ENCODE measurements at regions not wholly inside any gene's neighbourhood (a gene's known extent, or its start where the extent isn't known, plus 50 kb on each side); places are given as distances from the start of the nearest gene placed in this dataset.

GRCh38 chr2:146108993-146109392 lies 1589.1 kb upstream of the ZEB2 start:
- Histone ChIP-seq H4K5ac (ENCODE audit: insufficient read length, low read depth, low read length) (no peak overlapping the region), H3K56ac (ENCODE audit: insufficient read length, low read depth, low read length) (no peak overlapping the region), H3K23me2 (ENCODE audit: insufficient read length, low read depth, low read length, poor library complexity, severe bottlenecking) (no peaks in the 10 kb centered on the region), H3T11ph (ENCODE audit: low read length) (no peak overlapping the region), H2BK12ac (ENCODE audit: insufficient read length, low read depth, low read length) (no peak overlapping the region), H3K18ac (ENCODE audit: insufficient read length, low read depth, low read length) (no peak overlapping the region), H3K9ac (ENCODE audit: extremely low read depth, insufficient read length, low read length) (no peak overlapping the region), H2BK120ac (ENCODE audit: low read depth, low read length, poor library complexity, severe bottlenecking) (no peak overlapping the region), H3K4me1 (ENCODE audit: insufficient read depth, low read length) (no peaks in the 10 kb centered on the region), H2BK15ac (ENCODE audit: low read depth, low read length) (no peak overlapping the region), H3K27me3 (ENCODE audit: insufficient read depth, low read length) (no peaks in the 10 kb centered on the region), H2AFZ (ENCODE audit: low read length) (no peak overlapping the region), H4K91ac (ENCODE audit: insufficient read length, low read depth, low read length) (no peak overlapping the region), H3K79me1 (ENCODE audit: insufficient read depth, low read depth, low read length, poor library complexity, severe bottlenecking) (no peaks in the 10 kb centered on the region), H2BK5ac (ENCODE audit: insufficient read length, low read length) (no peak overlapping the region), H4K8ac (replicated peaks; ENCODE audit: insufficient read length, low read depth, low read length) (no peak overlapping the region), H3K4me2 (ENCODE audit: insufficient read depth, insufficient read length, low read length) (no peak overlapping the region), H3K4ac (ENCODE audit: low read depth, low read length) (no peak overlapping the region), H3K9me3 (ENCODE audit: control insufficient read depth, low read depth, low read length) (no peaks in the 10 kb centered on the region), H3K27ac (ENCODE audit: insufficient read length, low read depth, low read length) (no peak overlapping the region), H2AK5ac (ENCODE audit: insufficient read length, low read length) (no peak overlapping the region), H3K23ac (ENCODE audit: insufficient read length, low read depth, low read length) (no peak overlapping the region), H2BK20ac (ENCODE audit: low read depth, low read length, poor library complexity, severe bottlenecking) (no peak overlapping the region), H4K20me1 (ENCODE audit: control insufficient read depth, insufficient read depth, insufficient read length) (no peaks in the 10 kb centered on the region), H3K79me2 (ENCODE audit: insufficient read depth, low read length) (no peaks in the 10 kb centered on the region), H3K14ac (ENCODE audit: insufficient read depth, low read length) (no peak overlapping the region)
- Mint-ChIP-seq H3K27ac (no peak overlapping the region), H3K4me3 (no peak overlapping the region), H3K36me3 (ENCODE audit: insufficient read depth in 1 of 3, low read depth in 3 of 3) (no peaks in the 10 kb centered on the region), H3K4me1 (no peaks in the 10 kb centered on the region), H3K9me3 (no peaks in the 10 kb centered on the region), H3K27me3 (ENCODE audit: low read depth) (no peaks in the 10 kb centered on the region)
- DNase-seq, result no peak
- TF ChIP-seq CTCF (conservative IDR thresholded peaks at IDR 0.05), result no peak
- WGBS (ENCODE audit: extremely low coverage, insufficient read length, low lambda C conversion rate), result no CpG with 5 or more reads among the region's 3 CpGs
